ENCODE measurements at regions not wholly inside any gene's neighbourhood (a gene's known extent, or its start where the extent isn't known, plus 50 kb on each side); places are given as distances from the start of the nearest gene placed in this dataset.
"Not testable (repeated sequence)": the region's sequence is repeated elsewhere in the genome, so short reads cannot be mapped to it uniquely, and the experiment has no call there.

- no peak for DNase-seq (ENCODE audit: low spot score)
Measured at GRCh38 chr13:26483546-26483945, 73.9 kb upstream of the WASF3 start.

- DNase-seq (ENCODE audit: low spot score): no peak
Measured at GRCh38 chr13:26484196-26484595, 73.3 kb upstream of the WASF3 start.

DNA sequence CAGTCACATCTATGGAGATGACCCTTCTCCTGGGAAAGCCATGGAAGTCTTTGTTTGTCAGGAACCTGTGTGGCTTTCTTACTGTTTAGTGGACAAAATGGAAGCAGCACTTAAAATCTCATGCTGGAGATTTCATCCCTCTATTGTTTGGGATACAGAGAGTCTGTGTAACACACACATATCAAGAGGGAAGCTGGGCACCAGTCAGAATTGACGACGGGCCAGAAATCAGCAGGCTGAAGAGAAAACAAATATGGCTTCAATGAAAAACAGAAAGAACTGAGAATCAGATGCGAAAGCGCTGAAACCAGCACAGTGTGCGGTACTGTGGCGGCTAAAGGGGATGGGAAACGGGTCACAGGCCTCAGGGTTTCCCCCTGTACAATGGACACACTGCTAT is 72.2 kb upstream of the WASF3 start:
- DNase-seq (ENCODE audit: low spot score): no peak

DNA sequence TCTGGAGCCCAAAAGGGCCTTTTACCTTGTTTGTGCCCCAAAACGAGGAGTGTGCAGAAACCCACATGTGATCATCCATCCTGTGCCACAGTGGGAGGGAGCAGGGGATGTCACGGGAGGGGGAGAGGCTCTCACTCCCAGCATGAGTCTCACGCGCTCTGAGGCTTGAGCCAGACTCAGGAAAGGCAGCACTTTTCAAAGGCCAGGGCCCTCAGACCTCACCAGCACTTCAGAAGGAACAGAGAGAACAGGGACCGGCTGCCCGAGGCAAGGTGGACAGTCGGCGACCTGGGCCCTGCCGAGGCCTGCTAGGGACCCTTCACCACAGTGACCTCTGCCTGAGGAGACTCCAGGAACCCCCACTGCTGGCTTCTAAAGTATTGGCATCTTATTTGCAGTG is 71.7 kb upstream of the WASF3 start:
- no peak for DNase-seq (ENCODE audit: low spot score)

GRCh38 chr13:26486550-26486949 is 70.9 kb upstream of the WASF3 start:
- DNase-seq (ENCODE audit: low spot score): no peak

- no peak for DNase-seq (ENCODE audit: low spot score)
Measured at GRCh38 chr13:26487781-26488180, 69.7 kb upstream of the WASF3 start.

GRCh38 chr13:26488236-26489003 is 69.1 kb upstream of the WASF3 start:
- no peak for DNase-seq (ENCODE audit: low spot score)

DNA sequence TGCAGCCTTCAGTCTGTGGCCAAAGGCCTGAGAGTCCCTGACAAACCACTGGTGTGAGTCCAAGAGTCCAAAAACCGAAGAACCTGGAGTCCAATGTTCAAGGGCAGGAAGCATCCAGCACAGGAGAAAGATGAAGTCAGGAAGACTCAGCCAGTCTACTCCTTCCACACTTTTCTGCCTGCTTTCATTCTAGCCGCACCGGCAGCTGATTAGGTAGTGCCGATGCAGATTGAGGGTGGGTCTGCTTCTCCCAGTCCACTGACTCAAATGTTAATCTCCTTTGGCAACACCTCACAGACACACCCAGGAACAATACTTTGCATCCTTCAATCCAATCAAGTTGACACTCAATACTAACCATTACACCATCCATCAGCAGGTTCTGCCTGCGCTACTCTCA is 65.2 kb upstream of the WASF3 start:
- not testable (repeated sequence) for DNase-seq (ENCODE audit: low spot score)

- no peak for DNase-seq (ENCODE audit: low spot score)
Measured at GRCh38 chr13:26494571-26495195, 62.8 kb upstream of the WASF3 start.

DNA sequence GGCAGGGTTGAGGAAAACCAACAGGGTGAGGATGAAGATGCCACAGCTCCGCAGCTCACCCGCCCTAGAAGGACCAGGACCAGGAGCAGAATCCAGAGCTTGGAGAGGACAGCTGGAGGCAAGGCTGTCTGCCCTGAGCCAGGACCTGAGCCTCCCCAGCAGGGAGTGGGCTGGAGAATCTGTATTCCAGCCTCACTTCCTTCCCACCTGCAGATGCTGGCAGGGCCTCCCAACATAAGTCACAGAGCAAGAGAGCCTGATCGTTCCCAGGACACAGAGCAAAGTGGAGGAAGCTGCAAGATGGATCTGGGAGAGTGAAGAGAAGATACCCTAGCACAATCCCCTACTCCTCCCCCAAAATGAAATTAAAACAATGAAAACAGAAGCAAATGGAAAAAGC is 61.7 kb upstream of the WASF3 start:
- no peak for DNase-seq (ENCODE audit: low spot score)

DNA sequence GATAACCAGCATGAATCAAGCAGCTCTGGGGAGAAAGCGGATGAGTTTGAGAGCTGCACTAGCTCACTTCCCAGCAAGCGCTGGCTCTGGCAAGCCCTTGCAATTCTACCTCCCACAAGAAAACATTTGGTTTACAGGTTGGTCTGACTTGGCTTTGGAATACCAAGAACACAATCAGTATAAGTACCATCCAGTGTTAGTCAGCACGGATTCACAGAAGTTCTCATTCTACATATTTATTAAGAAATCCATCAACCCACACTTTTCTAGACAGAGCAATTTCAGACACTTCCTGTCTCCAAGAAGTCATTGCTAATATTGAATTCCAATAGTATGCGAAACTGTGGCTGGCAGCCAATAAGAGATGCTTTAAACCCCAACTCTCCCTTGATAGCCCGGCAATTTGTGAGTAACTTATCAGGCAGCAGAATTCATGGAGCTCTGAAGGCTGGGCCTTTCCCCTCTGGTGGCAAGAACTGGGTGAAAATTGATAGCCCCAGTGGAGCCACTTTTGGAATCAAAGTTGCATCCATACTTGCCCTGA is 59.4 kb upstream of the WASF3 start:
- no peak for DNase-seq (ENCODE audit: low spot score)

DNA sequence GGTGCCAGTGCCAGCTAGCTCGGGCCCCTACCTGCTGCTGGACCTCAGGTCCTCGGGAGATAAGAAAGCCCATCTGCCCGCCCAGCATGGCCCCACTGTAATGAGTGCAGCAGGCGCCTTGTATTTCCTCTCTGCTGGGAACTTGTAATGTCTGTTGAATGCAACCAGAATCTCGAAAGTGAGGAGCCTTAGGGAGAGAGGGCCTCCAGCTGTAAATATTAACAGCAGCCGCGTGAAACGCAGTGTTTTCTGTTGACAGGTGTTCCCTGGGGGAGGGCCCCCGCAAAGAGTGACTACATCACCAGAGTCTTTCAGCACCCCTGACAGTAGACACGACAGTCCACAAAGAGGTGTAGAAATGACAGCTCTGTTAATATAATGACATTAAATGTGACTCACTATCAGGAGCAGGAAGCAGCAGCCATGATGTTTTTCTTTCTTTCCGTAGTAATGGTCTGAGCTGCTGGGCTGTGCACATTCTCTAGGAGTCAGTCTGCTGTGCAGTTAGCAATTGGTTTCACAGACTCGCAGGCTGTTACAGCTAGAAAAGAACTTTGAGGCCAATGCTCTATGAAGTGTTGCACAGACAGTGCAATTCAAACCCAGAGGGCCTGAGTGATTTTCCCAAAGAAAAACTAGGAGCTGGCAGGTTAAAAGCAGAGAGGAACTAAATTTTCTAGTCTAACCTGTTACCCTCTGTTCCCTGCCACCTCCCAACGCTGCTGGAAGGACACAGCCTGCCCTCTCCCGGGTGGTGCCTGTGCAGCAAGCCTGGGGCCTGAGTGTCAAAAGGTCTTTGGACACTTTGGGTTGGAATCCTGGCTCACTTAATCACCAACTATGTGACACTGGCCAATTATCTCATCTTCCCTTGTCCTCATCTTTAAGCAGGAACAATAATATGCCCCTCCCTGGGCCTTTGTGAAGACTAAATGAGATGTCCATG is 58.6 kb upstream of the WASF3 start:
- no peak for DNase-seq (ENCODE audit: low spot score)

DNA sequence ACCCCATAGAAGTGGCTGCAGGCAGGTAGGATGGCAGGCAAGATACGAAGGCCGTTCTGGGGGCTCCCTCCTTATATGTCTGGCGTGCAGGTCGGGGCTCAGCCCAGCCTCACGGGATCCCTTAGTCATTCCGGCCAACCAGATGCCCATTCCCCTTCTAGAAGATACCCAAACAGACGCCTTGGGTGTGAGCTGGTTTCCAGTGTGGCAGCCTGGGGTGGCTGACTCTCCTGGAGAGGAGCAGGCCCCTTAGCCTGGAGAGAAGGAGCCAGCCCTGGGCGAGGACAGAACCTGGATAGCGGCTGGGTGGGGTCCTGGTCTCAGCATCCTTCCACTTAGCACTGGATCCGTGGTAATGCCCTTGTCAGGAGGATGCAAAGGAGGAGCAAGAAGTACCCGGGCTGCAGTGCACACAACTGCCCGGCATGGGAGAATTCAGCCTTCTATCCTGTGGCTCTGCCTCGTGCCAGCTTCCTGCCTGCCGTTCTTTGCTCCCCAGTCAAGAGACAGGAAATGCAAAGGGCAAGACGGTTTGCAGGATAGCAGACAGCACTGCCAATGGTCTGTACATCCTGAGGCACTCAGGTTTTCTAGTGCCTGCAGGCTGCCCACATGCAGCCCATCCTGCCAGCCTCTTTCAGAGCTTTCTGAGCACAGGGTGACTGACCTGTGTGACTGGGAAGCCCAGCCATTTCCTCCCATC is 56.7 kb upstream of the WASF3 start:
- DNase-seq (ENCODE audit: low spot score): no peak

GRCh38 chr13:26501641-26502040 is 55.8 kb upstream of the WASF3 start:
- no peak for DNase-seq (ENCODE audit: low spot score)

DNA sequence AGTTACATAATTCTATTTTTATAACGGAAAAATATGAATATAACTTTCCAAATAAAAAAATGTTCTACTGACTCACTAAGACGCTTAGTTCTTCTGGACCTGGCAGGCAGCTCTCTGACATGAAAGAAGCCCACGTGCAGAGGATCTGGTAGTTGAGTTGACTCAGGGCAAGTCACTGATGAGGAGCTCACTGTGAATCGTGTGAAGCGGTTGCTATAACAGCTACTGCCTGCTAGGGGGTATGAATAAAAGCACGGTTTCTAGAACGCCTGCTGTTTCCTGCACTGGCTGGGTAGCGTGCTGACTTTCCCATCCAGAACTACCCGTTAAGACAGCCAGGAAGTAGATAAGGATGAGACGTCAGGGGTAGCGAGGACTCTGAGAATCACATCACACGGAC is 54.7 kb upstream of the WASF3 start:
- no peak for DNase-seq (ENCODE audit: low spot score)

DNA sequence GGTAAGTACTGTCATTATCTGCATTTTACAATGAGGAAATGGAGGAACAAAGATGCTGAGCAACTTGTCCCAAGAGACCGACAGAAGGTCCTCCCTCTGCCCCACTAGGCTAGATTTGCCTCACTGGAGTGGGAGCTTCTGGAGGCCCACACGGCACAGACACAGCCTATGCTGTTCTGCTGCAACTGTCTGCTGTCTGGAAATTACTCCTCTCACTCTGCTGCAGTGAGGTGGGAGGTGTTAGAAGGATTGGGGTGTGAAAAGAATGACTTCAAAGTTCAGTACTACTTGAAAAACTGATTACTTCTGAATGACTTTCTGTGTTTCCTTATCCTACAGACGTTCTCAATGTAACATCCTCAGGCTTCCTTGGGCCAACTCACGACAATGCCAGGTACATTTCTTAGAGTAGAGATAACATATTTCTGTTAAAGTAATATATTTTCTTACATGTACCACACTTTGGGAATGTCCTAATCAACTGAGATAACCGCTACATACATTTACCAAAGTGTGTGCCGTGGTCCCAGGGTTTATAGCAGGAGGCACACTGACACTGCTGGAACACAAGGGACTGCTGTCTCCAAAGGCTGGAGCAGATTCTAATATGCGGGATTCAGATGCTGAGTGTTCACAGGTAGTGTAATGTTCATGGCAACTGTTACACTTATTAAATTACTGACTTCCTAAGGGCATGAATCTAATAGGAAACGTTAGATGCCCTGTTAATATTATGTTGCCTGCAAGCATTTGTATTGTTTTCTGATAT is 53.5 kb upstream of the WASF3 start:
- DNase-seq (ENCODE audit: low spot score): no peak
